HepG2 (cell line): ENCODE measurements at regions not wholly inside any gene's neighbourhood (a gene's known extent, or its start where the extent isn't known, plus 50 kb on each side); places are given as distances from the start of the nearest gene placed in this dataset.
A peak's percentile ranks its signal among the peaks of the same experiment; 100 is the strongest.
"Not testable (repeated sequence)": the region's sequence is repeated elsewhere in the genome, so short reads cannot be mapped to it uniquely, and the experiment has no call there.

ENCODE experiments used
- ATAC-seq: fragments of 200-7000 bp; cut with Tn5 transposase; 3 replicates; pipeline ENCODE4 v1.9.1; 2020; ENCODE audit warnings: mild to moderate bottlenecking, moderate library complexity
- BruUV-seq: library from RNA; stranded (reverse); fragments of 400-500 nt; replicated peaks from 2 replicates; lab custom pipeline; 2021; lab: Mats Ljungman, UMichigan
- CTCF ChIA-PET: fragments of 300-600 bp; formaldehyde crosslinking; extraction: SDS; loops from one replicate; lab custom pipeline; 2021; ENCODE audit warnings: low total read pairs, inconsistent platforms, low intra/inter-chr PET ratio; lab: Yijun Ruan, JAX
- POLR2A ChIA-PET: fragments of 350-600 bp; sonication (Branson Sonifier 250); formaldehyde crosslinking; loops from one replicate; lab custom pipeline; 2020; ENCODE audit warnings: antibody characterized with exemption, inconsistent platforms; lab: Yijun Ruan, JAX
- DNase-seq: peaks from one replicate; pipeline ENCODE4 v3.0.0-alpha.2; 2015; ENCODE audit warnings: low spot score
- FAIRE-seq: peaks from 3 replicates; lab custom pipeline; 2011; peaks lifted over from hg19 to GRCh38; lab: Jason Lieb, UNC
- H2AFZ ChIP-seq: one replicate; pipeline ENCODE4 v1.6.1; 2011; ENCODE audit warnings: low read length, inconsistent platforms
- H3K27ac ChIP-seq: fragments of 300-600 bp; 3 replicates; pipeline ENCODE4 v1.8.0; 2011; ENCODE audit warnings: mixed run types, mild to moderate bottlenecking, mixed read lengths, low read length, inconsistent platforms; ENCODE audit not compliant: insufficient read depth; ENCODE audit errors: extremely low read length
- H3K27me3 ChIP-seq, 2 experiments: fragments of 200-600 bp in 1 of 2; 2 replicates in 1 of 2; 3 replicates in 1 of 2; pipeline versions ENCODE4 v1.6.0 to v1.8.0; 2011; ENCODE audit warnings: low read length in 2 of 2, mild to moderate bottlenecking in 2 of 2, moderate library complexity in 2 of 2, inconsistent platforms in 1 of 2; ENCODE audit not compliant: insufficient read depth in 2 of 2, control insufficient read depth in 1 of 2
- H3K36me3 ChIP-seq, 2 experiments: fragments of 200-600 bp in 1 of 2; replicated peaks in 1 of 2; 2 replicates in 1 of 2; 3 replicates in 1 of 2; pipeline versions ENCODE4 v1.5.1 to v1.8.0; 2011; ENCODE audit warnings: low read length in 2 of 2, inconsistent platforms in 1 of 2; ENCODE audit not compliant: insufficient read depth in 2 of 2, control insufficient read depth in 1 of 2
- H3K4me1 ChIP-seq: 2 replicates; pipeline ENCODE4 v1.5.1; 2012; ENCODE audit warnings: low read length, inconsistent platforms; ENCODE audit not compliant: insufficient read depth
- H3K4me2 ChIP-seq: 2 replicates; pipeline ENCODE4 v1.6.0; 2011; ENCODE audit warnings: low read depth, low read length, inconsistent platforms
- H3K4me3 ChIP-seq, 3 experiments: fragments of 200-600 bp in 1 of 3; sonication (generic), shearing (Covaris generic) in 1 of 3; replicated peaks in 1 of 3; 2 replicates each; pipeline ENCODE4 v1.5.1; 2011 to 2016; ENCODE audit warnings: low read length in 3 of 3, inconsistent platforms in 2 of 3, low read depth in 2 of 3, mild to moderate bottlenecking in 2 of 3, control low read depth in 1 of 3, mixed read lengths in 1 of 3; ENCODE audit not compliant: insufficient read depth in 1 of 3
- H3K79me2 ChIP-seq: one replicate; pipeline ENCODE4 v1.6.1; 2011; ENCODE audit warnings: low read length, inconsistent platforms; ENCODE audit not compliant: insufficient read depth
- H3K9ac ChIP-seq: 2 replicates; pipeline ENCODE4 v1.6.0; 2011; ENCODE audit warnings: mild to moderate bottlenecking, low read depth, low read length, inconsistent platforms; ENCODE audit not compliant: insufficient read depth
- H3K9me3 ChIP-seq: 2 replicates; pipeline ENCODE4 v1.5.1; 2012; ENCODE audit warnings: mild to moderate bottlenecking, low read length
- H4K20me1 ChIP-seq: 2 replicates; pipeline ENCODE4 v1.6.0; 2011; ENCODE audit warnings: inconsistent platforms, mild to moderate bottlenecking, low read length, moderate library complexity; ENCODE audit not compliant: insufficient read depth
- FOXC1 ChIP-seq: sonication (generic); formaldehyde crosslinking; IDR thresholded peaks from 2 replicates; pipeline ENCODE4 v1.8.0; 2022; ENCODE audit warnings: mild to moderate bottlenecking, missing genetic modification reagents, borderline replicate concordance
- ZNF431 ChIP-seq: sonication (generic); formaldehyde crosslinking; IDR thresholded peaks from 2 replicates; pipeline ENCODE4 v1.9.0; 2022; ENCODE audit warnings: missing genetic modification reagents, low read depth, mild to moderate bottlenecking, borderline replicate concordance
- whole genome bisulfite sequencing: methylation state at CpG from one replicate; pipeline ENCODE4 v1.1.6; 2017; ENCODE audit warnings: low lambda C conversion rate; 5-methylcytosine and 5-hydroxymethylcytosine counted together
- in situ Hi-C: cut with HindIII; loops from 2 replicates; pipeline ENCODE4 v1.10.0; 2017; ENCODE audit warnings: low pct_unique_long_range_greater_than_20kb; ENCODE audit not compliant: extremely low pct_ligation_motif_present
- intact Hi-C: fragments of 100-400 bp; cut with micrococcal nuclease; formaldehyde crosslinking; loops from one replicate; pipeline ENCODE4 v1.10.0; 2022; ENCODE audit not compliant: unreplicated experiment
- TF ChIP-seq, protein P1 (sequence below): IDR thresholded peaks from 2 replicates; pipeline ENCODE4 v1.6.1; 2012; ENCODE audit warnings: low read depth, low read length, improper control_type of control experiment
- TF ChIP-seq, protein P2 (sequence below): sonication (generic); formaldehyde crosslinking; IDR thresholded peaks from 2 replicates; pipeline ENCODE4; 2020; ENCODE audit warnings: missing genetic modification reagents, mild to moderate bottlenecking, borderline replicate concordance
- TF ChIP-seq, protein P3 (sequence below): sonication (generic); formaldehyde crosslinking; IDR thresholded peaks from 2 replicates; pipeline ENCODE4 v1.8.0; 2023; ENCODE audit warnings: mild to moderate bottlenecking, missing genetic modification reagents

DNA sequence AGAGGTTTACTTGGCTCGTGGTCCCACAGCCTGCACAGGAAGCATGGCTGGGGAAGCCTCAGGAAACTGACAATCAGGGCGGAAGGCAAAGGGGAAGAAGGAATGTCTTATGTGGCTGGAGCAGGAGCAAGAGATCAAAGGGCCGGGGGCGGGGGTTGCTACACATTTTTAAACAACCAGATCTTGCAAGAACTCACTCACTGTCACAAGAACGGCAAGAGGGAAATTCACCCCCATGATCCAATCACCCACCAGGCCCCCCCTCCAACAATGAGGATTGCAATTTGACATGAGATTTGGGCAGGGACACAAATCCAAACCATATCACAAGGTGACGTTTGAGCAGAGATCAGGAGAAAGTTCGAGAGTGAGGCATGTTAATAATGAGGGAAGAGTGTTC is 163.7 kb upstream of the RPH3A start (continued):
- TF ChIP-seq, protein P1, sequence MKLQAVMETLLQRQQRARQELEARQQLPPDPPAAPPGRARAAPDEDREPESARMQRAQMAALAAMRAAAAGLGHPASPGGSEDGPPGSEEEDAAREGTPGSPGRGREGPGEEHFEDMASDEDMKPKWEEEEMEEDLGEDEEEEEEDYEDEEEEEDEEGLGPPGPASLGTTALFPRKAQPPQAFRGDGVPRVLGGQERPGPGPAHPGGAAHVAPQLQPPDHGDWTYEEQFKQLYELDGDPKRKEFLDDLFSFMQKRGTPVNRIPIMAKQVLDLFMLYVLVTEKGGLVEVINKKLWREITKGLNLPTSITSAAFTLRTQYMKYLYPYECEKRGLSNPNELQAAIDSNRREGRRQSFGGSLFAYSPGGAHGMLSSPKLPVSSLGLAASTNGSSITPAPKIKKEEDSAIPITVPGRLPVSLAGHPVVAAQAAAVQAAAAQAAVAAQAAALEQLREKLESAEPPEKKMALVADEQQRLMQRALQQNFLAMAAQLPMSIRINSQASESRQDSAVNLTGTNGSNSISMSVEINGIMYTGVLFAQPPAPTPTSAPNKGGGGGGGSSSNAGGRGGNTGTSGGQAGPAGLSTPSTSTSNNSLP: no peak
- TF ChIP-seq, protein P2, sequence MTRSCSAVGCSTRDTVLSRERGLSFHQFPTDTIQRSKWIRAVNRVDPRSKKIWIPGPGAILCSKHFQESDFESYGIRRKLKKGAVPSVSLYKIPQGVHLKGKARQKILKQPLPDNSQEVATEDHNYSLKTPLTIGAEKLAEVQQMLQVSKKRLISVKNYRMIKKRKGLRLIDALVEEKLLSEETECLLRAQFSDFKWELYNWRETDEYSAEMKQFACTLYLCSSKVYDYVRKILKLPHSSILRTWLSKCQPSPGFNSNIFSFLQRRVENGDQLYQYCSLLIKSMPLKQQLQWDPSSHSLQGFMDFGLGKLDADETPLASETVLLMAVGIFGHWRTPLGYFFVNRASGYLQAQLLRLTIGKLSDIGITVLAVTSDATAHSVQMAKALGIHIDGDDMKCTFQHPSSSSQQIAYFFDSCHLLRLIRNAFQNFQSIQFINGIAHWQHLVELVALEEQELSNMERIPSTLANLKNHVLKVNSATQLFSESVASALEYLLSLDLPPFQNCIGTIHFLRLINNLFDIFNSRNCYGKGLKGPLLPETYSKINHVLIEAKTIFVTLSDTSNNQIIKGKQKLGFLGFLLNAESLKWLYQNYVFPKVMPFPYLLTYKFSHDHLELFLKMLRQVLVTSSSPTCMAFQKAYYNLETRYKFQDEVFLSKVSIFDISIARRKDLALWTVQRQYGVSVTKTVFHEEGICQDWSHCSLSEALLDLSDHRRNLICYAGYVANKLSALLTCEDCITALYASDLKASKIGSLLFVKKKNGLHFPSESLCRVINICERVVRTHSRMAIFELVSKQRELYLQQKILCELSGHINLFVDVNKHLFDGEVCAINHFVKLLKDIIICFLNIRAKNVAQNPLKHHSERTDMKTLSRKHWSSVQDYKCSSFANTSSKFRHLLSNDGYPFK: no peak
- no peak for TF ChIP-seq FOXC1 (CRISPR knock-in tag)
- TF ChIP-seq, protein P3, sequence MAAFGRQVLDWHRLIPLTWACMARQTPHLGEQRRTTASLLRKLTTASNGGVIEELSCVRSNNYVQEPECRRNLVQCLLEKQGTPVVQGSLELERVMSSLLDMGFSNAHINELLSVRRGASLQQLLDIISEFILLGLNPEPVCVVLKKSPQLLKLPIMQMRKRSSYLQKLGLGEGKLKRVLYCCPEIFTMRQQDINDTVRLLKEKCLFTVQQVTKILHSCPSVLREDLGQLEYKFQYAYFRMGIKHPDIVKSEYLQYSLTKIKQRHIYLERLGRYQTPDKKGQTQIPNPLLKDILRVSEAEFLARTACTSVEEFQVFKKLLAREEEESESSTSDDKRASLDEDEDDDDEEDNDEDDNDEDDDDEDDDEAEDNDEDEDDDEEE (CRISPR knock-in tag): no peak

DNA sequence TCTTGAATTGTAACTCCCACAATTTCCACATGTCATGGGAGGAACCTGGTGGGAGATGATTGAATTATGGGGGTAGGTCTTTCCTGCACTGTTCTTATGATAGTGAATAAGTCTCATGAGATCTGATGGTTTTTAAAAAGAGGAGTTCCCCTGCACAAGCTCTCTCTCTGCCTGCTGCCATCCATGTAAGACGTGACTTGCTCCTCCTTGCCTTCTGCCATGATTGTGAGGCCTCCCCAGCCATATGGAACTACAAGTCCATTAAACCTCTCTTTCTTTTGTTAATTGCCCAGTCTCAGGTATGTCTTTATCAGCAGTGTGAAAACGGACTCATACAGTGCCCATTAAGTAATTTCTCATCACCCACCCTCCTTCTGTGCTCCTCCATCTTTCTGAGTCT is 159.6 kb upstream of the RPH3A start:
- H3K4me3 ChIP-seq, BruUV-seq, ATAC-seq, DNase-seq, H3K4me1 ChIP-seq, H4K20me1 ChIP-seq, intact Hi-C loops, H3K36me3 ChIP-seq, H2AFZ ChIP-seq, H3K4me2 ChIP-seq, H3K9me3 ChIP-seq, POLR2A ChIA-PET, FAIRE-seq, H3K79me2 ChIP-seq, H3K9ac ChIP-seq, in situ Hi-C loops, H3K27ac ChIP-seq, H3K27me3 ChIP-seq, CTCF ChIA-PET: not testable (repeated sequence)
- TF ChIP-seq ZNF431 (CRISPR knock-in tag): peak; percentile 81
- 0% methylated on average over 2 of the region's 2 CpGs for WGBS
